Pancreas (tissue), 10 donors: ENCODE measurements at regions not wholly inside any gene's neighbourhood (a gene's known extent, or its start where the extent isn't known, plus 50 kb on each side); places are given as distances from the start of the nearest gene placed in this dataset.

Experiments used
- ATAC-seq, 4 donors: fragments of 200-7000 bp; cut with Tn5 transposase; one replicate each; pipeline versions ENCODE4 v1.8.0 to v1.9.1; 2020; ENCODE audit warnings: mild to moderate bottlenecking in 4 of 4, moderate library complexity in 4 of 4
- DNase-seq, 6 donors: peaks; one replicate each; pipeline ENCODE4 v3.0.0-alpha.2; 2020
- FAIRE-seq: peaks from 2 replicates; lab custom pipeline; 2012; peaks lifted over from hg19 to GRCh38; lab: Jason Lieb, UNC
- H3K27ac ChIP-seq, 4 donors: fragments of 200-600 bp; sonication (generic); 1 replicate in 3 of 4; 2 replicates in 1 of 4; pipeline versions ENCODE4 v1.5.0 to v1.8.0; 2020
- H3K27me3 ChIP-seq, 4 donors: fragments of 200-600 bp; one replicate each; pipeline ENCODE4 v1.8.0; 2021
- H3K36me3 ChIP-seq, 3 donors: fragments of 200-600 bp; sonication (generic) in 1 of 3; one replicate each; pipeline versions ENCODE4 v1.5.0 to v1.8.0; 2020 to 2021
- H3K4me1 ChIP-seq, 3 donors: fragments of 200-600 bp; one replicate each; pipeline ENCODE4 v1.8.0; 2021
- H3K4me3 ChIP-seq, 4 donors: fragments of 200-600 bp; sonication (generic) in 2 of 4; one replicate each; pipeline versions ENCODE4 v1.5.0 to v1.8.0; 2020 to 2021
- H3K9me3 ChIP-seq, 4 donors: fragments of 200-600 bp; one replicate each; pipeline ENCODE4 v1.8.0; 2021
- CTCF ChIP-seq, 4 donors: fragments of 200-600 bp; sonication (generic) in 3 of 4; IDR thresholded peaks; one replicate each; pipeline versions ENCODE4 v1.5.0 to v1.8.0; 2021; ENCODE audit warnings: antibody characterized with exemption in 4 of 4
- WGBS, 2 donors: extraction: QIAGEN DNeasy Blood & Tissue Kit; methylation state at CpG; one replicate each; pipeline ENCODE4 v1.1.7; 2013; 5-methylcytosine and 5-hydroxymethylcytosine counted together
- intact Hi-C, 3 donors: fragments of 100-400 bp; cut with DNase I; formaldehyde crosslinking; loops; one replicate each; pipeline versions ENCODE4 v1.11.1 to v1.14.2; 2022
- donor health status: healthy with polysubstance abuse.
- donor health status: DM: no; HTN: no; CAD: no; lungs with moderate emphysema.
- donor health status: DM: no; HTN: no; CAD: no.
- donor health status: control.
- donor health status: control.
- donor health status: Bipolar disorder and iron deficiency.
- donor health status: DM: yes; HTN: yes; CAD: no.
- donor health status: DM: no; HTN: no; CAD: no.
- donor health status: DM: no; HTN: no; CAD: no.
- donor health status: DM: yes; HTN: yes; CAD: no.

DNA sequence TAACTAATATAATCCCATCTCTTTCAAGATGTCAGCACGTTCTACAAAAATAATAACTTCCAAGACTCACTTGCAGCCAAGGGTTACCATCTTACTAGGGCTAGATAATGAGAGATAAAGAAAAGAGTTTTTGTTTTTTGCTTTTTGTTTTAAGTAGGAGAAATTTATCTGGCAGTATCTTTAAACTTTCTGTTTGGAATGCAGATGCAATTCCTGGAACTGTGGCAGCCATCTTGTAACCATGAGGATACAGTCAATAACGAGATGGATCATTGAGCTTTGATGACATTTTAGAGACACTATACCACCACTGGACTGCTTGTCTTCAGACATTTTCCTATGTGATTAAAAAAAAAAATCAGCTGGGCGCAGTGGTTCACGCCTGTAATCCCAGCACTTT is 171.2 kb upstream of the ARID2 start:
- no peak for DNase-seq
- Histone ChIP-seq H3K36me3 (peaks cover 0 to 2% (median 0%) of the 10 kb centered on the region in 3 donors), H3K4me3 (no peak overlapping the region), H3K4me1 (no peaks in the 10 kb centered on the region), H3K27me3 (no peaks in the 10 kb centered on the region), H3K9me3 (no peaks in the 10 kb centered on the region), H3K27ac (no peak overlapping the region)
- FAIRE-seq: no peak
- ATAC-seq: no peak
- intact Hi-C loops: no loop called here
- TF ChIP-seq CTCF (IDR thresholded peaks at IDR 0.05): no peak
- 93 to 96% methylated on average over 4 of the region's 4 CpGs for WGBS, 2 donors

GRCh38 chr12:45559537-45559936 is 170.0 kb upstream of the ARID2 start:
- no peaks in the 10 kb centered on the region for H3K27me3 ChIP-seq
- H3K27ac ChIP-seq: no peak overlapping the region
- H3K4me3 ChIP-seq: no peak overlapping the region
- FAIRE-seq: no peak
- no peak for DNase-seq
- no peaks in the 10 kb centered on the region for H3K4me1 ChIP-seq
- no peak for ATAC-seq
- 89 to 90% methylated on average over 3 of the region's 3 CpGs for WGBS, 2 donors
- intact Hi-C loops: no loop called here
- H3K36me3 ChIP-seq: peaks cover 0 to 2% (median 0%) of the 10 kb centered on the region in 3 donors
- no peak for TF ChIP-seq CTCF (IDR thresholded peaks at IDR 0.05)
- no peaks in the 10 kb centered on the region for H3K9me3 ChIP-seq

DNA sequence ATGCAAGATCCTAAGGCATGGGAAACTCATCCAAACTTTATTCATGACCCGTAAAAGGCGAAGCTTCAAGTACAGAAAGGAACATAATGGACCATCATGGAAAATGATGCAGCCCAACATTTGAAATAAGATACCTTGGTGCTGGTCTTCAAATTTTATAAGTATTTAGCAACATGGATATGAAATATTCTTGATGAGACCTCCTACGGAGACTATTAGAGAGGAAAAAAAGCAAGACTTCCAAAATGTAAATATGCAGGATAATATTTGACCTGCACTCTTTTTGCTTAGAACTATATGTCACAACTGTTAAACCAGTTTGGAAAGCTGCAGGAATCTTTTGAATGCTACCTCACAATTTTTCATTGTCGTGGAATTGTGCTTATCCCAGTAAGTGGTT is 168.8 kb upstream of the ARID2 start:
- Histone ChIP-seq H3K27me3 (no peaks in the 10 kb centered on the region), H3K36me3 (peaks cover 0 to 2% (median 0%) of the 10 kb centered on the region in 3 donors), H3K27ac (no peak overlapping the region), H3K4me1 (peaks cover 0 to 6% (median under 1%) of the 10 kb centered on the region in 3 donors), H3K4me3 (no peak overlapping the region), H3K9me3 (no peaks in the 10 kb centered on the region)
- intact Hi-C loops: no loop called here
- ATAC-seq (no peak), FAIRE-seq (no peak), DNase-seq (no peak)
- no peak for TF ChIP-seq CTCF (IDR thresholded peaks at IDR 0.05)
- 90 to 93% methylated on average over 4 of the region's 4 CpGs for WGBS, 2 donors

DNA sequence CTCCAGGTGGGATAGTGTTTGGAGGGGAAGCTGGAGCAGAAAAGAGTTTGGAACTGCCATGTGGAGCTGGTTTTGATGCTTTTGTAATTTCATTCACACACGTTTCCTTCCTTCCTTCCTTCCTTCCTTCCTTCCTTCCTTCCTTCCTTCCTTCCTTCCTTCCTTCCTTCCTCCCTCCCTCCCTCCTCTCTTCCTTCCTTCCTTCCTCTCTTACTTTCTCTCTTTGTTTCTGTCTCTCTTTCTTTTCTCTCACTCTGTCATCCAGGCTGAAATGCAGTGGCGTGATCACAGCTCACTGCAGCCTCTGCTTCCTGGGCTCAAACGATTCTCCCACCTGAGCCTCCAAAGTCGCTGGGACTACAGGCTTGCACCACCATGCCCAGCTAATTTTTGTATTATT is 168.0 kb upstream of the ARID2 start:
- TF ChIP-seq CTCF (IDR thresholded peaks at IDR 0.05): no peak
- DNase-seq (no peak), FAIRE-seq (no peak), ATAC-seq (no peak)
- Histone ChIP-seq H3K27ac (no peak overlapping the region), H3K4me1 (peaks cover 7 to 14% (median 9%) of the 10 kb centered on the region in 3 donors), H3K27me3 (no peaks in the 10 kb centered on the region), H3K9me3 (no peaks in the 10 kb centered on the region), H3K4me3 (no peak overlapping the region), H3K36me3 (peaks cover 0 to 2% (median 0%) of the 10 kb centered on the region in 3 donors)
- WGBS, 2 donors: 90% methylated on average over 4 of the region's 4 CpGs
- intact Hi-C loops: no loop called here

- H3K4me3 ChIP-seq: no peak overlapping the region
- peak overlapping the region in 1 of 4 donors; percentile 12 for H3K27ac ChIP-seq
- FAIRE-seq (no peak), ATAC-seq (peak in 3 of 4 donors; percentile 60 to 72 (median 69)), DNase-seq (no peak)
- H3K27me3 ChIP-seq: no peaks in the 10 kb centered on the region
- H3K36me3 ChIP-seq: no peaks in the 10 kb centered on the region
- TF ChIP-seq CTCF (IDR thresholded peaks at IDR 0.05): no peak
- no peaks in the 10 kb centered on the region for H3K9me3 ChIP-seq
- peaks cover 7 to 18% (median 10%) of the 10 kb centered on the region in 3 donors for H3K4me1 ChIP-seq
- intact Hi-C loops: no loop called here
Measured at GRCh38 chr12:45565590-45565989, 163.9 kb upstream of the ARID2 start.
